Endodermal cell (in vitro differentiated cells): ENCODE measurements at regions not wholly inside any gene's neighbourhood (a gene's known extent, or its start where the extent isn't known, plus 50 kb on each side); places are given as distances from the start of the nearest gene placed in this dataset.

Experiments used
- DNase-seq: peaks from one replicate; pipeline ENCODE4 v3.0.0-alpha.2; 2017
- H3K27ac ChIP-seq: 2 replicates; pipeline ENCODE4 v1.5.1; 2013; ENCODE audit warnings: mild to moderate bottlenecking, low read depth, low read length, moderate library complexity
- H3K27me3 ChIP-seq: 2 replicates; pipeline ENCODE4 v1.6.1; 2013; ENCODE audit warnings: mild to moderate bottlenecking, low read length, moderate library complexity; ENCODE audit not compliant: insufficient read depth, control insufficient read depth, poor library complexity, severe bottlenecking
- H3K36me3 ChIP-seq: 2 replicates; pipeline ENCODE4 v1.7.0; 2013; ENCODE audit warnings: mild to moderate bottlenecking, low read length, moderate library complexity; ENCODE audit not compliant: control insufficient read depth, insufficient read depth
- H3K4me1 ChIP-seq: one replicate; pipeline ENCODE4 v1.7.0; 2013; ENCODE audit warnings: low read length; ENCODE audit not compliant: control insufficient read depth, insufficient read depth
- H3K4me3 ChIP-seq: 2 replicates; pipeline ENCODE4 v1.5.1; 2013; ENCODE audit warnings: mild to moderate bottlenecking, low read length, moderate library complexity
- H3K9ac ChIP-seq: 2 replicates; pipeline ENCODE4 v1.6.1; 2013; ENCODE audit warnings: mild to moderate bottlenecking, low read length, moderate library complexity; ENCODE audit not compliant: poor library complexity, severe bottlenecking; ENCODE audit errors: extremely low read depth
- H3K9me3 ChIP-seq: 2 replicates; pipeline ENCODE4 v1.6.1; 2013; ENCODE audit warnings: mild to moderate bottlenecking, low read length, moderate library complexity; ENCODE audit not compliant: control insufficient read depth
- H3K27ac Mint-ChIP-seq: 2 replicates; pipeline ENCODE4 v1.8.0; 2020; ENCODE audit warnings: mixed read lengths
- H3K27me3 Mint-ChIP-seq: 2 replicates; pipeline ENCODE4 v1.8.0; 2021; ENCODE audit warnings: mild to moderate bottlenecking, mixed read lengths; ENCODE audit not compliant: insufficient read depth
- H3K36me3 Mint-ChIP-seq: 2 replicates; pipeline ENCODE4 v1.8.0; 2020; ENCODE audit warnings: low read depth, mixed read lengths
- H3K4me1 Mint-ChIP-seq: 2 replicates; pipeline ENCODE4 v1.8.0; 2020; ENCODE audit warnings: mixed read lengths
- H3K4me3 Mint-ChIP-seq: 2 replicates; pipeline ENCODE4 v1.8.0; 2020; ENCODE audit warnings: mild to moderate bottlenecking, moderate library complexity, mixed read lengths
- H3K9me3 Mint-ChIP-seq: 2 replicates; pipeline ENCODE4 v1.8.0; 2020; ENCODE audit warnings: mild to moderate bottlenecking, mixed read lengths
- CTCF ChIP-seq: fragments of 200-600 bp; sonication (generic); conservative IDR thresholded peaks from 2 replicates; pipeline ENCODE4 v1.5.0; 2021; ENCODE audit warnings: antibody characterized with exemption, mild to moderate bottlenecking
- WGBS, 2 experiments: methylation state at CpG; one replicate each; pipeline versions ENCODE4 v1.1.5 to v1.1.7; 2013; ENCODE audit warnings: missing lambda C conversion rate in 2 of 2, mixed read lengths in 1 of 2; ENCODE audit not compliant: insufficient coverage in 1 of 2, insufficient read length in 1 of 2; 5-methylcytosine and 5-hydroxymethylcytosine counted together

- no peak for DNase-seq
- H3K27ac Mint-ChIP-seq: peak overlapping the region; percentile 71
- Histone ChIP-seq H3K36me3 (no peaks in the 10 kb centered on the region), H3K9ac (no peak overlapping the region), H3K9me3 (no peaks in the 10 kb centered on the region), H3K4me3 (no peak overlapping the region), H3K27ac (no peak overlapping the region), H3K4me1 (no peaks in the 10 kb centered on the region), H3K27me3 (peaks cover 19% of the 10 kb centered on the region)
- no peak overlapping the region for H3K4me3 Mint-ChIP-seq
- H3K4me1 Mint-ChIP-seq: peaks cover 8% of the 10 kb centered on the region
- no peaks in the 10 kb centered on the region for H3K36me3 Mint-ChIP-seq
- peaks cover 11% of the 10 kb centered on the region for H3K27me3 Mint-ChIP-seq
- H3K9me3 Mint-ChIP-seq: no peaks in the 10 kb centered on the region
- 89 to 97% methylated on average over 4 of the region's 4 CpGs for WGBS, 2 experiments
- TF ChIP-seq CTCF: no peak
Observed at GRCh38 chr4:152165846-152166245, 370.0 kb downstream of the FBXW7 start.

- no peak for TF ChIP-seq CTCF
- Mint-ChIP-seq H3K4me3 (no peak overlapping the region), H3K27me3 (peaks cover 13% of the 10 kb centered on the region), H3K27ac (peak overlapping the region; percentile 61), H3K9me3 (no peaks in the 10 kb centered on the region), H3K36me3 (no peaks in the 10 kb centered on the region), H3K4me1 (peaks cover 8% of the 10 kb centered on the region)
- DNase-seq: peak; percentile 78
- Histone ChIP-seq H3K9ac (no peak overlapping the region), H3K4me1 (no peaks in the 10 kb centered on the region), H3K4me3 (no peak overlapping the region), H3K36me3 (no peaks in the 10 kb centered on the region), H3K27me3 (peaks cover 24% of the 10 kb centered on the region), H3K9me3 (no peaks in the 10 kb centered on the region), H3K27ac (no peak overlapping the region)
- 68 to 100% methylated on average over 1 to 2 of the region's 2 CpGs for WGBS, 2 experiments
Observed at GRCh38 chr4:152165146-152165545, 370.7 kb downstream of the FBXW7 start.

- peaks cover 5% of the 10 kb centered on the region for H3K4me1 Mint-ChIP-seq
- Histone ChIP-seq H3K9me3 (no peaks in the 10 kb centered on the region), H3K9ac (no peak overlapping the region), H3K27ac (no peak overlapping the region), H3K4me1 (no peaks in the 10 kb centered on the region), H3K36me3 (no peaks in the 10 kb centered on the region), H3K27me3 (peaks cover 28% of the 10 kb centered on the region), H3K4me3 (no peak overlapping the region)
- H3K4me3 Mint-ChIP-seq: no peak overlapping the region
- H3K9me3 Mint-ChIP-seq: no peaks in the 10 kb centered on the region
- peaks cover 15% of the 10 kb centered on the region for H3K27me3 Mint-ChIP-seq
- WGBS, 2 experiments: 89 to 100% methylated on average over 1 of the region's 1 CpG
- no peaks in the 10 kb centered on the region for H3K36me3 Mint-ChIP-seq
- TF ChIP-seq CTCF: peak; percentile 50
- peak overlapping the region; percentile 28 for H3K27ac Mint-ChIP-seq
- no peak for DNase-seq
Observed at GRCh38 chr4:152164561-152164960, 371.3 kb downstream of the FBXW7 start.
